H1 (cell line): ENCODE measurements at regions not wholly inside any gene's neighbourhood (a gene's known extent, or its start where the extent isn't known, plus 50 kb on each side); places are given as distances from the start of the nearest gene placed in this dataset.

ENCODE experiments used
- CTCF ChIA-PET: fragments of 300-600 bp; sonication (Branson Sonifier 250); formaldehyde crosslinking; loops from one replicate; lab custom pipeline; 2021; ENCODE audit not compliant: partially characterized antibody; lab: Charles Lee
- POLR2A ChIA-PET: fragments of 300-600 bp; sonication (Branson Sonifier 250); formaldehyde crosslinking; loops from one replicate; lab custom pipeline; 2021; ENCODE audit warnings: inconsistent platforms; ENCODE audit not compliant: partially characterized antibody; lab: Charles Lee
- DNase-seq, 2 experiments: peaks; one replicate each; pipeline versions ENCODE4 v3.0.0 to v3.0.0-alpha.2; 2010 to 2022; ENCODE audit warnings: low spot score in 2 of 2, low read depth in 1 of 2, mixed read lengths in 1 of 2
- FAIRE-seq: peaks from 2 replicates; lab custom pipeline; 2011; peaks lifted over from hg19 to GRCh38; lab: Jason Lieb, UNC
- H2AFZ ChIP-seq: 2 replicates; pipeline ENCODE4 v1.8.1; 2012; ENCODE audit warnings: low read length, inconsistent platforms
- H2AK5ac ChIP-seq: 2 replicates; pipeline ENCODE4 v1.6.1; 2013; ENCODE audit warnings: low read depth, low read length
- H2BK120ac ChIP-seq: replicated peaks from 2 replicates; pipeline ENCODE3; 2013; ENCODE audit warnings: low read depth, low read length, inconsistent platforms
- H2BK12ac ChIP-seq: 2 replicates; pipeline ENCODE4 v1.6.1; 2013; ENCODE audit warnings: low read depth, low read length
- H2BK15ac ChIP-seq: 2 replicates; pipeline ENCODE4 v1.6.1; 2013; ENCODE audit warnings: low read length
- H2BK20ac ChIP-seq: 2 replicates; pipeline ENCODE4 v1.6.1; 2013; ENCODE audit warnings: low read length
- H2BK5ac ChIP-seq: 2 replicates; pipeline ENCODE4 v1.6.1; 2013; ENCODE audit warnings: low read depth, low read length
- H3K14ac ChIP-seq: 2 replicates; pipeline ENCODE4 v1.6.1; 2013; ENCODE audit warnings: inconsistent platforms; ENCODE audit not compliant: insufficient read length
- H3K18ac ChIP-seq: 2 replicates; pipeline ENCODE4 v1.6.1; 2013; ENCODE audit warnings: low read length; ENCODE audit errors: extremely low read depth
- H3K23ac ChIP-seq: 2 replicates; pipeline ENCODE4 v1.6.1; 2013; ENCODE audit warnings: inconsistent platforms; ENCODE audit not compliant: insufficient read length
- H3K23me2 ChIP-seq: 2 replicates; pipeline ENCODE4 v1.6.1; 2013; ENCODE audit warnings: low read depth, low read length
- H3K27ac ChIP-seq: 2 replicates; pipeline ENCODE4 v1.6.1; 2011; ENCODE audit warnings: low read depth, low read length, inconsistent platforms
- H3K27me3 ChIP-seq, 4 experiments: replicated peaks in 1 of 4; 1 replicate in 1 of 4; 2 replicates in 3 of 4; pipeline versions ENCODE4 v1.6.1 to v1.8.1; 2011 to 2013; ENCODE audit warnings: low read length in 3 of 4, mild to moderate bottlenecking in 3 of 4, inconsistent platforms in 2 of 4, mixed read lengths in 2 of 4, moderate library complexity in 1 of 4; ENCODE audit not compliant: control insufficient read depth in 3 of 4, insufficient read depth in 3 of 4; ENCODE audit errors: extremely low read depth in 1 of 4
- H3K36me3 ChIP-seq, 4 experiments: 2 replicates each; pipeline versions ENCODE4 v1.6.1 to v1.8.1; 2011 to 2013; ENCODE audit warnings: mild to moderate bottlenecking in 4 of 4, low read length in 3 of 4, moderate library complexity in 2 of 4, control low read depth in 1 of 4, inconsistent platforms in 1 of 4; ENCODE audit not compliant: insufficient read depth in 4 of 4, control insufficient read depth in 2 of 4
- H3K4ac ChIP-seq: replicated peaks from 2 replicates; pipeline ENCODE3; 2013; ENCODE audit warnings: low read length, low read depth, mixed read lengths, inconsistent platforms; ENCODE audit not compliant: insufficient read length
- H3K4me1 ChIP-seq, 4 experiments: replicated peaks in 1 of 4; 1 replicate in 1 of 4; 2 replicates in 3 of 4; pipeline versions ENCODE4 v1.6.1 to v1.8.1; 2011 to 2013; ENCODE audit warnings: low read length in 3 of 4, inconsistent platforms in 2 of 4, mixed read lengths in 1 of 4; ENCODE audit not compliant: insufficient read depth in 4 of 4, control insufficient read depth in 3 of 4
- H3K4me2 ChIP-seq, 2 experiments: 2 replicates each; pipeline versions ENCODE4 v1.6.1 to v1.8.1; 2011 to 2013; ENCODE audit warnings: low read depth in 2 of 2, low read length in 2 of 2, control low read depth in 1 of 2, inconsistent platforms in 1 of 2, mild to moderate bottlenecking in 1 of 2; ENCODE audit not compliant: insufficient read depth in 1 of 2
- H3K4me3 ChIP-seq, 4 experiments: fragments of 200-600, 300-600 bp in 1 of 4; sonication (generic), shearing (Covaris generic), sonication (Bioruptor Twin) in 1 of 4; 2 replicates each; pipeline versions ENCODE4 v1.5.1 to v1.8.1; 2011 to 2016; ENCODE audit warnings: low read length in 4 of 4, low read depth in 3 of 4, control low read depth in 2 of 4, inconsistent platforms in 2 of 4, mild to moderate bottlenecking in 2 of 4, mixed read lengths in 1 of 4, moderate library complexity in 1 of 4; ENCODE audit not compliant: insufficient read depth in 2 of 4; ENCODE audit errors: extremely low read depth in 1 of 4
- H3K56ac ChIP-seq: replicated peaks from 2 replicates; pipeline ENCODE3; 2013; ENCODE audit warnings: low read depth, mild to moderate bottlenecking, mixed read lengths, low read length, inconsistent platforms; ENCODE audit not compliant: insufficient read length
- H3K79me1 ChIP-seq: 2 replicates; pipeline ENCODE4 v1.6.1; 2013; ENCODE audit warnings: low read depth, low read length, control low read depth
- H3K79me2 ChIP-seq, 2 experiments: 2 replicates each; pipeline versions ENCODE4 v1.6.1 to v1.8.1; 2012 to 2013; ENCODE audit warnings: low read length in 2 of 2, mild to moderate bottlenecking in 2 of 2, inconsistent platforms in 1 of 2; ENCODE audit not compliant: insufficient read depth in 2 of 2, control insufficient read depth in 1 of 2
- H3K9ac ChIP-seq, 4 experiments: replicated peaks in 1 of 4; 1 replicate in 1 of 4; 2 replicates in 3 of 4; pipeline versions ENCODE4 v1.6.1 to v1.8.1; 2011 to 2013; ENCODE audit warnings: low read depth in 3 of 4, low read length in 3 of 4, control low read depth in 2 of 4, mild to moderate bottlenecking in 2 of 4, moderate library complexity in 2 of 4, inconsistent platforms in 1 of 4; ENCODE audit errors: extremely low read depth in 1 of 4
- H3K9me3 ChIP-seq, 2 experiments: 2 replicates each; pipeline versions ENCODE4 v1.6.1 to v1.8.1; 2012 to 2013; ENCODE audit warnings: mild to moderate bottlenecking in 2 of 2, moderate library complexity in 2 of 2, control low read depth in 1 of 2, inconsistent platforms in 1 of 2, low read depth in 1 of 2, low read length in 1 of 2, mixed read lengths in 1 of 2; ENCODE audit not compliant: insufficient read depth in 2 of 2
- H4K20me1 ChIP-seq, 2 experiments: replicated peaks in 1 of 2; 2 replicates each; pipeline versions ENCODE3 to v1.8.1; 2011 to 2013; ENCODE audit warnings: inconsistent platforms in 2 of 2, low read length in 2 of 2, mild to moderate bottlenecking in 1 of 2; ENCODE audit not compliant: insufficient read depth in 2 of 2, control insufficient read depth in 1 of 2
- H4K5ac ChIP-seq: 2 replicates; pipeline ENCODE4 v1.6.1; 2013; ENCODE audit warnings: low read length, low read depth, mixed read lengths, inconsistent platforms; ENCODE audit not compliant: insufficient read length
- H4K8ac ChIP-seq: 2 replicates; pipeline ENCODE4 v1.8.0; 2013; ENCODE audit warnings: mild to moderate bottlenecking, moderate library complexity, low read length, inconsistent platforms; ENCODE audit not compliant: insufficient read depth; ENCODE audit errors: extremely low read depth
- H4K91ac ChIP-seq: replicated peaks from 2 replicates; pipeline ENCODE3; 2013; ENCODE audit warnings: low read length, mixed read lengths, inconsistent platforms; ENCODE audit not compliant: insufficient read length
- BCL11A ChIP-seq, 2 experiments: IDR thresholded peaks; one replicate each; pipeline ENCODE4 v1.6.1; 2011; ENCODE audit warnings: low read depth in 2 of 2, low read length in 2 of 2, mild to moderate bottlenecking in 2 of 2
- CEBPB ChIP-seq: IDR thresholded peaks from 2 replicates; pipeline ENCODE4 v1.6.1; 2012; ENCODE audit warnings: low read depth, low read length
- CHD1 ChIP-seq: IDR thresholded peaks from 2 replicates; pipeline ENCODE4 v1.6.1; 2012; ENCODE audit warnings: low read depth, low read length, improper control_type of control experiment
- CREB1 ChIP-seq: IDR thresholded peaks from 2 replicates; pipeline ENCODE4 v1.6.1; 2012; ENCODE audit warnings: inconsistent platforms
- CTBP2 ChIP-seq: IDR thresholded peaks from 2 replicates; pipeline ENCODE4 v1.7.0; 2011; ENCODE audit warnings: borderline replicate concordance, mild to moderate bottlenecking, moderate library complexity, mixed read lengths, low read length; ENCODE audit not compliant: insufficient read depth, insufficient read length
- EGR1 ChIP-seq: IDR thresholded peaks from 2 replicates; pipeline ENCODE4 v1.6.1; 2011; ENCODE audit warnings: low read depth, low read length, borderline replicate concordance
- FOSL1 ChIP-seq: IDR thresholded peaks from 2 replicates; pipeline ENCODE4 v1.6.1; 2011; ENCODE audit warnings: mild to moderate bottlenecking, low read depth, low read length, moderate library complexity; ENCODE audit not compliant: insufficient read depth
- GTF2F1 ChIP-seq: IDR thresholded peaks from 2 replicates; pipeline ENCODE4 v1.6.1; 2012; ENCODE audit warnings: low read depth, low read length, improper control_type of control experiment, borderline replicate concordance
- POLR2AphosphoS5 ChIP-seq: IDR thresholded peaks from 2 replicates; pipeline ENCODE4 v1.6.1; 2011; ENCODE audit warnings: low read depth, low read length
- RXRA ChIP-seq: IDR thresholded peaks from 2 replicates; pipeline ENCODE4 v1.6.1; 2011; ENCODE audit warnings: low read depth, mild to moderate bottlenecking, low read length, moderate library complexity; ENCODE audit not compliant: insufficient read depth
- SIX5 ChIP-seq: IDR thresholded peaks from 2 replicates; pipeline ENCODE4 v1.6.1; 2011; ENCODE audit warnings: mild to moderate bottlenecking, low read depth, low read length
- SP4 ChIP-seq: IDR thresholded peaks from 2 replicates; pipeline ENCODE4 v1.6.1; 2012; ENCODE audit warnings: low read length, inconsistent platforms
- SUZ12 ChIP-seq: fragments of 200-600 bp; sonication (generic); IDR thresholded peaks from 2 replicates; pipeline ENCODE4 v1.6.1; 2012; ENCODE audit warnings: mild to moderate bottlenecking, inconsistent platforms, low read length, moderate library complexity, mixed read lengths
- WGBS, 2 experiments: shearing (Covaris generic) in 1 of 2; methylation state at CpG; one replicate each; pipeline versions ENCODE4 v1.1.6 to v1.1.7; 2013 to 2015; ENCODE audit warnings: low lambda C conversion rate in 2 of 2, mixed read lengths in 2 of 2, inconsistent platforms in 1 of 2, low coverage in 1 of 2, missing lambda C conversion rate in 1 of 2; ENCODE audit not compliant: insufficient replicate concordance in 2 of 2, insufficient coverage in 1 of 2, insufficient read length in 1 of 2; ENCODE audit errors: extremely low coverage in 1 of 2, missing lambda C conversion rate in 1 of 2; 5-methylcytosine and 5-hydroxymethylcytosine counted together
- TF ChIP-seq, protein P1 (sequence below): IDR thresholded peaks from 2 replicates; pipeline ENCODE4 v1.6.1; 2011; ENCODE audit warnings: low read length, improper control_type of control experiment

- TF ChIP-seq SP4: no peak
These were observed 572.6 kb downstream of the TLR4 start (continued) for GRCh38 chr9:118276784-118277183.

DNA sequence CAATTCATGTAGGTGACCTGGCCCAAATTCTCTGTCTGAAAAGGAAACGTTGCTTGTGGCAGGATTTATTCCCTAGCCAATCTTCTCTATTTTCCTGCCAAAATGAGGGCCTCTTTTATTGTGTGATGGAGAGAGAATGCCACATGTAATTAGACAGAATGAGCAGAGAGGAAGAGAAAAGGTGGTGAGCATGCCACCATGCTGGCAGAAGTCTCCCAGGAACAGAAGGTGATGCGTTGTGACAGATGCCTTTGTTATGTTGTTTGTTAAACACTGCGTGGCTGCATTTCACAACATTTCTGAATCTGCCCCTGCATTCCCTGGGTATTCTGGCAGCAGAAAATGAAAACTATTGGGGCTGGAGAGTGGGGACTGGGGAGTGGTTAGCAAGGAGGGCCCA is 577.6 kb downstream of the TLR4 start:
- no peaks in the 10 kb centered on the region for H3K36me3 ChIP-seq
- TF ChIP-seq, protein P1, sequence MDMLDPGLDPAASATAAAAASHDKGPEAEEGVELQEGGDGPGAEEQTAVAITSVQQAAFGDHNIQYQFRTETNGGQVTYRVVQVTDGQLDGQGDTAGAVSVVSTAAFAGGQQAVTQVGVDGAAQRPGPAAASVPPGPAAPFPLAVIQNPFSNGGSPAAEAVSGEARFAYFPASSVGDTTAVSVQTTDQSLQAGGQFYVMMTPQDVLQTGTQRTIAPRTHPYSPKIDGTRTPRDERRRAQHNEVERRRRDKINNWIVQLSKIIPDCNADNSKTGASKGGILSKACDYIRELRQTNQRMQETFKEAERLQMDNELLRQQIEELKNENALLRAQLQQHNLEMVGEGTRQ: no peak
- TF ChIP-seq EGR1: no peak
- TF ChIP-seq GTF2F1: no peak
- TF ChIP-seq CREB1: no peak
- no peak for TF ChIP-seq CHD1
- TF ChIP-seq CTBP2: no peak
- TF ChIP-seq CEBPB: no peak
- TF ChIP-seq BCL11A (IDR thresholded peaks at IDR 0.05; ENCODE audit: low read depth in 2 of 2, low read length in 2 of 2): no peak
- TF ChIP-seq RXRA: no peak
- no peak for TF ChIP-seq POLR2AphosphoS5
- no peak for TF ChIP-seq FOSL1
- no peak for TF ChIP-seq SUZ12
- no peak for TF ChIP-seq SIX5
- H4K8ac ChIP-seq: no peak overlapping the region
- H4K20me1 ChIP-seq: no peaks in the 10 kb centered on the region
- no peak overlapping the region for H3K4me3 ChIP-seq
- no peak overlapping the region for H2BK120ac ChIP-seq
- no peak overlapping the region for H2BK5ac ChIP-seq
- H3K9ac ChIP-seq: no peak overlapping the region
- no peak overlapping the region for H3K18ac ChIP-seq
- CTCF ChIA-PET: no interaction called here
- no peak overlapping the region for H3K14ac ChIP-seq
- H3K4me2 ChIP-seq: no peak overlapping the region
- 86% methylated on average over 3 of the region's 3 CpGs; no CpG with 5 or more reads in 1 of the 2 experiments for WGBS, 2 experiments
- H3K4me1 ChIP-seq: no peaks in the 10 kb centered on the region; a peak in 1 of 7 replicates
- H3K4ac ChIP-seq: no peak overlapping the region
- H2AK5ac ChIP-seq: no peak overlapping the region
- H2AFZ ChIP-seq: no peak overlapping the region
- H3K9me3 ChIP-seq: no peaks in the 10 kb centered on the region
- DNase-seq (no peak), FAIRE-seq (no peak)
- no peaks in the 10 kb centered on the region for H3K27me3 ChIP-seq
- H3K79me1 ChIP-seq: no peaks in the 10 kb centered on the region
- POLR2A ChIA-PET: no interaction called here
- H2BK12ac ChIP-seq: no peak overlapping the region
- H4K5ac ChIP-seq: no peak overlapping the region
- no peak overlapping the region for H3K23ac ChIP-seq
- H3K27ac ChIP-seq: no peak overlapping the region
- H3K23me2 ChIP-seq: no peaks in the 10 kb centered on the region
- H3K79me2 ChIP-seq: no peaks in the 10 kb centered on the region
- H2BK20ac ChIP-seq: no peak overlapping the region
- no peak overlapping the region for H3K56ac ChIP-seq
- no peak overlapping the region for H4K91ac ChIP-seq
- no peak overlapping the region for H2BK15ac ChIP-seq
